B cell (primary cell): ENCODE measurements at regions not wholly inside any gene's neighbourhood (a gene's known extent, or its start where the extent isn't known, plus 50 kb on each side); places are given as distances from the start of the nearest gene placed in this dataset.

Source experiments
- EZH2 ChIP-seq: IDR thresholded peaks from 2 replicates; pipeline ENCODE4 v1.6.1; 2012; ENCODE audit warnings: borderline replicate concordance, low read depth, mild to moderate bottlenecking, moderate library complexity, low read length; ENCODE audit not compliant: insufficient read depth, poor library complexity, severe bottlenecking
- TF ChIP-seq, protein P1 (sequence below): fragments of 200-600 bp; IDR thresholded peaks from one replicate; pipeline ENCODE4 v1.8.0; 2022; ENCODE audit warnings: antibody characterized with exemption, mild to moderate bottlenecking

DNA sequence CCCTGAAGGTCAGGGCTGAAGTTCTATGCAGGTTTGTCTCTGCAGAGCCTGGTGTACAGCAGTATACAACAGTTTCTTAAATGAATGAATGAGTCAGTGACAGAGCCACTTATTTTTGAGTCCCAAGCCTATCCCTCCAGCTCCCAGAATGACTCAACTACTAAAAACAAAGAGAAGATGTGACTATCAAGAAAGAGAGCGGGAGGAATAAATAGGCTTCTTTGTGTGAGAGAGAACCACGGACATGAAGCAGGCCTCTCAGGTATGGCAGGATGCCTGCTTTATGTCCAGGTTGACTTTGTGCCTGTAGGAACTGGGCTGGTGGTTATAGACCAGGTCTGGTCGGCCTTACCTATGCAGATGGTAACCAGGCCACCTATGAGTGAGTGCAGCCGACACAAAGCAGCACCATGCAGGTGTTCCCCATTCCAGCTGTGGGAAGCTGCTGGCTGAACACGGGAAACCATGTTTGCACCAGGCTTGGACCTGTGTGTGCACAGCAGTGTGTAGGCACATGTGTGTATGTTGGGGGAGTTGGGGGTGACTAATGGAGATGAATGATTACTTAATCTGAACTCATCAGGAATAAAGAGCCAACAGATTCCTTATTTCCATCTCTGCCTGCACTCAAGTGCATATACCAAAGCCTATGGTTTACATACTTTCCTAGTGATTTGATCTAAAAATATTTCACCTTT lies 171.0 kb downstream of the OSR1 start:
- TF ChIP-seq, protein P1, sequence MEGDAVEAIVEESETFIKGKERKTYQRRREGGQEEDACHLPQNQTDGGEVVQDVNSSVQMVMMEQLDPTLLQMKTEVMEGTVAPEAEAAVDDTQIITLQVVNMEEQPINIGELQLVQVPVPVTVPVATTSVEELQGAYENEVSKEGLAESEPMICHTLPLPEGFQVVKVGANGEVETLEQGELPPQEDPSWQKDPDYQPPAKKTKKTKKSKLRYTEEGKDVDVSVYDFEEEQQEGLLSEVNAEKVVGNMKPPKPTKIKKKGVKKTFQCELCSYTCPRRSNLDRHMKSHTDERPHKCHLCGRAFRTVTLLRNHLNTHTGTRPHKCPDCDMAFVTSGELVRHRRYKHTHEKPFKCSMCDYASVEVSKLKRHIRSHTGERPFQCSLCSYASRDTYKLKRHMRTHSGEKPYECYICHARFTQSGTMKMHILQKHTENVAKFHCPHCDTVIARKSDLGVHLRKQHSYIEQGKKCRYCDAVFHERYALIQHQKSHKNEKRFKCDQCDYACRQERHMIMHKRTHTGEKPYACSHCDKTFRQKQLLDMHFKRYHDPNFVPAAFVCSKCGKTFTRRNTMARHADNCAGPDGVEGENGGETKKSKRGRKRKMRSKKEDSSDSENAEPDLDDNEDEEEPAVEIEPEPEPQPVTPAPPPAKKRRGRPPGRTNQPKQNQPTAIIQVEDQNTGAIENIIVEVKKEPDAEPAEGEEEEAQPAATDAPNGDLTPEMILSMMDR = no peak
- no peak for TF ChIP-seq EZH2
